Left lobe of liver (tissue), 2 donors: ENCODE measurements at regions not wholly inside any gene's neighbourhood (a gene's known extent, or its start where the extent isn't known, plus 50 kb on each side); places are given as distances from the start of the nearest gene placed in this dataset.

Source experiments
- ATAC-seq: fragments of 200-7000 bp; cut with Tn5 transposase; one replicate; pipeline ENCODE4 v1.9.1; 2020; ENCODE audit warnings: mild to moderate bottlenecking, moderate library complexity
- DNase-seq: peaks from one replicate; pipeline ENCODE4 v3.0.0-alpha.2; 2020; ENCODE audit warnings: low spot score
- donor health status: DM: no; HTN: no; CAD: no; lungs with moderate emphysema.
- donor health status: DM: no; HTN: yes; CAD: no.

DNA sequence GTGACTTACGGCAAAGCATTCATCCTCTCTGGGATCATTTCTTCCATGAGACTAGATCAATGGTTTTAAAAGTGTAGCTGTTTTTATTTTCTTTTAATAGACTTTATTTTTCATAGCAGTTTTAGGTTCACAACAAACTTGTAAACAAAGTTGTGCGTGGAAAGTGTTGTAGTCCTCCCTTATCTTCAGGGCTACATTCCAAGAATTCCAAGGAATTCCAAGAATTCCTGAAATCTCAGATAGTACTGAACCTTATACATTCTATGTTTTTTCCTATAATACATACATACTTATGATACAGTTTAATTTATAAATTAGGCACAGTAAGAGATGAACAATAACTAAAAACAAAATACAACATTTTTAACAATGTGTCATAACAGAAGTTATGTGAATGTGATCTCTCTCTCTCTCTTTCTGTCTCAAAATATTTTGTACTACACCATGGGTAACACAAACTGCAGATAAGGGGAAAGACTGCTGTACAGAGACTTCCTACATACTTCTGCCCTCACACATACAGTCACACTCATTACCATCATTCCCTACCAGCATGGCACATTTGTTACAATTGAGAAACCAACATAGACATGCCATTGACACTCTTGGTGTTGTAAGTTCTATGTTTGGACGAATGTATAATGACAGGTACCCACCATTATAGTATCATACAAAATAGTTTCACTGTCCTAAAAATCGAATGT, 1933.2 kb upstream of the WWC1 start:
- ATAC-seq = no peak

DNA sequence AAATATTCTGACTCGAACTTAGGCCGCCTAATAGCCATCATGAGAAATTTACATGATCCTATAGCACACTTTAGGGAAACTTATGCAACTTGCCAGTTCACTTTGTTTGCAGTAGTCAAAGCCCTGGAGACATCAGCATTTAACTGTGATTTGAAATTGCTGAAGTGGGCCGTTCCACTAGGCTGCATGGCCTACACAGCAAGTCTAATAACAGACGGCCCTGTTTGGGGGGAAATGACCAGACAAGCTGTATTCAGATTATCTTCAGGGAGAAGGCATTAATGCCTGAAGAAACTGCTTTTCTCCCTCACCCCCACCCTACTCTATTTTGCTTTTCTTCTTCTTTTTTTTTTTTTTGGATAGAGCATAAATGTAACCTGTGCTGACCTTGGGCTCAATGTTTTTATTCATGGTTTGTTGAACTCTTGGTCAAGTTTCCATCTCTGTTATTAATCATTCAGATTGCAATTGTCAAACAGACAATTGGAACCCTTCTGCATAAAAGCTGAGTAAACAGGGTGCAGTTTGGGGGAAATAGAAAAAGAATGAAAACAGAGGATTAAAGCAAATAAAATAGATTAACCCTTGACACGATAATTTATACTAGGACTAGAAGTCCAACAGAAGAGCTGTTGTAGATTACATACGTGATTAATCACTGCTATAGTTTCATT, 1928.2 kb upstream of the WWC1 start:
- no peak for DNase-seq
- no peak for ATAC-seq

More for the DNA sequence above, 1933.2 kb upstream of the WWC1 start:
- no peak for DNase-seq

DNA sequence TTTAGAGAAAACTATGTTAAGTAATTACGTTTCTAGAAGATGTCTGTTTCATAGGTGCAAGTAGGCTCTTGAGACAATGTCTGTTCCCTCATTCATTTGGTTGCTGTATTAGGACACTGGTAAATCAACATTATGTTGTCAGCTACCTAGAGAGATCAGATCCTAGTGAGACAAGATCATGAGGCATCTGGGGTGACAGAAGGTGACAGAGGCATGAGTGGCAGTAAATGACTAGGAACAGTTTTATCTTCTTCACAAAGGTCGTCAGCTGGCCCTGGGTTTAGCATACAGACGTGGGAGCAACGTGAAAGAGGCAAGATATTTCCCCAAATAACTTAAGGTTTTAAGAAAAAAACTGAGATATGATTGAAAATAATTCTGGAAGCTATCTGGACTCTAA, 1926.3 kb upstream of the WWC1 start:
- no peak for DNase-seq
- ATAC-seq = no peak

DNA sequence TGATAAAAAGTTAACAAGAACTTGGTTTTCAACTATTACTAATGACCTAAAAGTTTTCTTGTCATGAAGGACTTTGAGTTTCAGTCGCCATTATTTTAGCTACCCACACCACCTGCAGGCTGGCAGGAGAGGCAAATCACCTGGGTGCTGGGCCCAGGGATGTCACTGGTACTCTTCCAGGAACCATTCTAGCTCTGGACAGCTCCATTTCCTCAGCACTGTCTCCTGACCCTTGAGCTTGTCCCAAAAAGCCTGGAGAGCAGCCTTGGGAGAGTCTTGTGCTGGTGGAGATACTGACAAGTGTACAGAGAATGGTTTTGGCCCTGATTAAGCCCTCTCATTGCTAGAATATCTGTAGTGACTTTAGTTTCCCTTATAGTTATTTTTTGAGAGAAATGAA, 1924.1 kb upstream of the WWC1 start:
- DNase-seq = no peak
- no peak for ATAC-seq

DNA sequence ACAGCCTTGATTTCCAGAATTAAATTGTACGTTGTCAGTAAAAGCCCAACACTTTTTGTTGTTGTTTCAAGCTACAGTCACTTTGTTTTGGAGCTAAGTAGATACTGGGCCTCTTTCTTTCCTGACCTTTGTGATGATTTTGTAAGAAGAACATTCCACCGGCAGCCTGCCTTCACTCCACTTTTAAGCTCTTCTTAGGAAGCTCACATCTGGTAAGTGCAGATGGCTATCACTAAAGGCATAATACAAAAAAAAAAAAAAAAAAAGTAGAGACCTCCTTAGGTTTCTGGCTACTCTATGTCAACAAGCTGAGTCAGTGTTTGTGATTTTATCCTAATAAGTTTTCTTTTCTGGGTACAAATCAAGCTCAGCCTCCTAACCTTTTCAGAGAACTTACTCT, 1922.1 kb upstream of the WWC1 start:
- DNase-seq (no peak), ATAC-seq (no peak)

DNA sequence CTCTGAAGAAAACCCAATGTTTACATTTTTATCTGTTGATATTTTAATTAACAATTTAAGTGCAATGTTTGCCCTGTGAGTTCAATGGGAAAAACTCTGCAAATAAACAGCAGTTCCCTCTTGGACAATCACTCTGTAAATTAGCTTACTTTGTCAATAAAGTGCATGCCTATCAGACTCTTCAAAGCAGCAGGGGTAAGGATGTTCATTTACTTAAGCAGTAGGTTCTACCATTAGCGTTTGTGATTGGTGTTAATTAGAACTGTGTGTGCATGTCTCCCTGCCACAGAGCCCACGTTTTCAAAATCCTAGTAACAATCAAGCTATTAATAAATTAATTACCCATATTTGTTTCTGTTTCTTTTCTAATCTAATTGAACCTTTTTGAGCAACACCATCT, 1921.6 kb upstream of the WWC1 start:
- DNase-seq (no peak), ATAC-seq (no peak)

DNA sequence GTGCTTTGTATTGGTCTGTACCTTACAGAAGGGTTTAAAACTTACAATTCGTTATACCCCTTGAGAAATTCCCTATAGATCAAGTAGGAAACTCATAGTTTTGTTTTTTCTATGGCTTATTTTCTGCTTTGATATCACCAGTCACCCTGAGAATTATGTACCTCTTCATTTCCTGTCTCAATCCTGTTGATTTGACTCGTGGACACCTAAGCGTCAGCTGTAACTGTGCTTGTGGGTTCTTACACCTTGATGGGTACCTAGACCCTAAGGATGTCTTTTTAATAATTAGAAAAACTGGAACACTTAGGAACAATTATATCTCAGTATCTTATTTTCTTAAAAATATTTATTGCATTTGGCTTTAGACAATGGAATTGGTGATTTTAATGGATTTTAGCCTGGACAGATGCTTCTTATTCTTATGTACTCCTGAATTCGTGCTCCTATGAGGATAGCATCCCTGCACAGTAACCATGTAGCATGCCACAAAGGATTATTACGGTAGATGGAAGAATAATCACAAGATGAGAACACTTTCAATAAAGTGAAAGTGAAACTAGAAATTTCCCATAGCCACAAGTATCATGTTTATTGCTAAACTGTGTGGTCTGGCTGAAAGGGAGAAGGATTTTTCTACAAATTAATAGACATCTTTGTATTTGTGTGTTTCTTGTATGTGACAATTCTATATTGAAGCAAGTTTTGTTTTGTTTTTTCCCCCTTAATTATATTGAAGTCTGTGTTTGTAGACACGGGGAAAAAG, 1920.3 kb upstream of the WWC1 start:
- ATAC-seq = peak; percentile 31
- no peak for DNase-seq

DNA sequence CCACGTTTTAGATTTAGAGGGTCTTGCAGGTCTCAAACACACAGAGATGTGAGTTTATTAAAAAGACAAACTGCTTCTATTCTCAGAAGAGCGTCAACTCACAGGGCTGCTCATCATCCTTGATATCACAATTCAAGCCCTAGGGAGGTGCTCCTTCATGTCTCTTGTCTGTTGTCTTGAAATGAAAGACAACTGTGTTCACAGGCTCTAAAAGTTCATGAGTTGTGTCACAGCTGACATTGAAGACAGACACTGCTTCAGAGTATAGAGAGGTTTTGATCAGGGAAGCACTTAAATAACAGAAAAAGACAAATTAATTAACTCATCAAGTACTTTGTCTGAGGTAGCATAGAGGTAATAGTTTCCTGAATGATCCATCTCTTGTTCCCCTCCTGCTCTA, 1917.6 kb upstream of the WWC1 start:
- DNase-seq = no peak
- ATAC-seq = no peak

DNA sequence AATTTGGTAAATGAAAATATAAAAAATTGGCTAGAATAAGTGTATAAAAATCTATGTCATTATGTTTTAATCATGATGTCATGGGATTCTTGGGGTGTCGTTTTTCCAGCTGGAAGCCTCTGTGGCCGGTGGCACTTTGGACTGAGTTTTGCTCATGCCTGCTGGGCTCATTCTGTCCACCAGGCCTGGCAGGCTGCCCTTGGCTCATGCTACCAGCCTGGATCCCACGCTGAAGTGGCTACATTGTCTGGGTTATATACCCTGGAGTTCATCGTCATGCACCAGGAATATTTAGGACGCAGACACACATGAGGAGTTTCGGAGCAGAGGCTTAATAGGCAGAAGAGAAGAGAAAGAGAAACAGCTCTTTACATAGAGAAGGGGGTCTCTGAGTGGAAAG, 1913.7 kb upstream of the WWC1 start:
- ATAC-seq (no peak), DNase-seq (no peak)

DNA sequence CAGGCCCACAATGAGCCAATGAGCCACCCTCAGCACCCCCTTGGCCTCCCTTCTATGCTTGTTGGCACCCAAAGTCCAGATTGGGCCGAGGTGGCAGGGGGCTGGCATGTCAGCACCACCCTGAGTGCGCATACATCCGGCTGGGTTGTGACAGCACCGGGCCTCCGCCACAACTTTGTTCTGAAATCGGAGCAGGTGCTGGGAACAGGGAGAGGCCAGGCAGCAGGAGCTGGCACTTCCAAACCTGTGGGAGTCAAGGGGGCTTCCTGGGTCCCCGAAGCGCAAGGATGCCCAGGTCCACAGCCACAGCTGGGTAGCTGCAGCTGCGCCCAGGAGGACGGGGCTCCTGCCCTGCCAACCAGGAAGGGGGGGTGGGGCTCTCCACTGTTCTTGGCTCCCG, 1911.9 kb upstream of the WWC1 start:
- DNase-seq = no peak
- no peak for ATAC-seq

DNA sequence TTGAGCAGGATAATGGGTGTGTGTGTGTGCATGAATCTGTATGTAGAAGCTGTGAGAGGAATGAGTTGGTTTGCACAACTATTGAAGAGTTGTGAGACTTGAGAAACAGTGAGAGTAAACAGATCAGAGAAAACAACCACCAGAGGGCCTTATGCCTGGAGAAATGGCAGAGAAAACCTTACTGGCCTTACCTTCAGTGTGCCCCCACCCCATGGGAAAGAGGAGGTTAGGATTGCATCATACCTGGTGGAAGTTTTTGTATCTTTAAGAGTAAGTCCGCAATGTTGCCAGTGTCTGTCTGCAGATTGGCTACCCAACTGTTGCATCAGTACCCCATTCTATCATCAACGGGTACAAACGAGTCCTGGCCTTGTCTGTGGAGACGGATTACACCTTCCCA, 1909.4 kb upstream of the WWC1 start:
- DNase-seq (no peak), ATAC-seq (no peak)

DNA sequence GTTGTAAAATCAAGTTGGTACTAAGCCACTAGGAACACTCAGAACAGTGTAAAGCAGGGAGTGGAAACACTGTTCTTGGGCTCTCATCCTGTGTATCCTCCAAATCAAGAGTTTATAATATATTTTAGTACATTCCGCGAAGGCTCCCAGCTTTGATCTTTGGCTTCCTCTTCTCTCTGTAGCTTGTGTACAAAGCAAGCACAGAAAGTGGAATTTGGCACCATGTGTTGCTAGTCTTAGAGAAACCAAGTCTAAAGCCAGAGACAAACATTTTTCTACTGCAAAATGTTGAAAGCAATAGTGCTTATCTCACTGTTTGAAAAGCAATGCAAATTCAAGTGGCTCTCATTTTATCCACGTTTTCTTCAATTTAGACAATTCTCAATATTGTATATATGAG, 1893.3 kb upstream of the WWC1 start:
- ATAC-seq (no peak), DNase-seq (no peak)

DNA sequence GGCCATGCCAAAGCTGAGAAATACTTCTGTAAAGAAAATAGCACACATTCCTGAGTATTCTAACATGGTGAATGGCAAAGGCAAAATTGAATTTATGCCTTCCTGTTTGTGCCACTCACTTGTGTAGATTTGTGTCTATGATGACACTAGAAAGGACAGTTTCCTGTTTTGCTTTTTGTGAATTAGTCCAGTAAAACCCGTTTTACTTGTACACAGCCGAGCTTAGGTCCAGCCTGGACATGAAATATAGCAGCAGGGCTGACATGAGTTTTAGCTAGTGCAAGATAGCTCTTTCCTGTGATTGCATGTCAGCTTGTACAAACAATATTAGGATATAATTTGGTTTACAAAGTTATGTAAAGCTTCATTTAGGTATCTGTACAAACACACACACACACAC, 1891.7 kb upstream of the WWC1 start:
- no peak for DNase-seq

DNA sequence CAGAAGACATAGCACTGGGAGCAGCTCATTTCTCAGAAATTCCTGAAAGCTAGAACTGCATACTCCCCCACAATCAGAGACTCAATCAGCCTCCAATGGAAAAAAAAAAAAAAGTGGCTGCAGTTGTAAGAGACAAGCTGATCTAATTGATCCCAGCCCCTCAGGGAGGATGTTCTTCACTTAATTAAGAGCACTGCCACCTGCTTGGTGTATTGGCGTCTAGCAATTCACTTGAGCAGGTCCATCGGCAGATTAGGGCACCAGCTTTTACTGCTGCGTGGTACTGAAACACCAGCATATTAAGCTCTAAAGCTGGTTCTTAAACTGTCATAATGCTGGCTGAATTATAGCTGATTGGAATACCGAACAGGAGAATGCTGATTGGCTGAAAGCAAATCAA, 1890.1 kb upstream of the WWC1 start:
- ATAC-seq = no peak
- no peak for DNase-seq

More for the DNA sequence above, 1891.7 kb upstream of the WWC1 start:
- ATAC-seq = no peak

DNA sequence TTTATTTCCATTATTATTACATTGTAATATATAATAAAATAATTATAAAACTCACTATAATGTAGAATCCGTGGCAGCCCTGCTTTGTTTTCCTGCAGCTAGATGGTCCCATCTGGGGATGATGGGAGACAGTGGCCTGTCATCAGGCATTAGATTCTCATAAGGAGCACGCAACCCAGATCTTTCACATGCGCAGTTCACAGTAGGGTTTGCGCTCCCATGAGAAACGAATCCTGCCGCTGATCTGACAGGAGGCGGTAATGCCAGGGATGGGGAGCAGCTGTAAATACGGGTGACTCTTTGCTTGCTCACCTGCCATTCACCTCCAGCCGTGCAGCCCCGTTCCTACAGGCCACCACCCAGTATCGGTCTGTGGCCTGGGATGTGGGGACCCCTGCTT, 1879.3 kb upstream of the WWC1 start:
- no peak for DNase-seq

DNA sequence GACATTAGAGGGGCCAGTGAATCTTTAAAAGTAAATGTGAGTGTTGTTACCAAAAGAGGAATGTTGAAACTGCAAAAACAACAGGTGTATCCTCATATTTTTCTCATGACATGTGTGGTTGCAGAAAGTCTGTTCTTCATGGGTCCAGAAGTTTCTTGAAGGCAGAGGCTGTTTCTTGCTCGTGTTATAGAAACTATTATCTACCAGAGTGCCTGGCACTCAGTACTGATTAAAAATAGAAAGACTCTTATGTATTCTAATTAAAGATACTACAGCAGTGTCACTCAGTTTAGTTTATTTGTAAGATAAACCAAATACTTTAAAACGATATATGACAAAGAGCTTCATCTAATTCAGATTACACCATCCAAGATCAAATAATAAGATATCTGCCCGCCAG, 1864.2 kb upstream of the WWC1 start:
- ATAC-seq (no peak), DNase-seq (no peak)

More for the DNA sequence above, 1879.3 kb upstream of the WWC1 start:
- ATAC-seq = no peak

DNA sequence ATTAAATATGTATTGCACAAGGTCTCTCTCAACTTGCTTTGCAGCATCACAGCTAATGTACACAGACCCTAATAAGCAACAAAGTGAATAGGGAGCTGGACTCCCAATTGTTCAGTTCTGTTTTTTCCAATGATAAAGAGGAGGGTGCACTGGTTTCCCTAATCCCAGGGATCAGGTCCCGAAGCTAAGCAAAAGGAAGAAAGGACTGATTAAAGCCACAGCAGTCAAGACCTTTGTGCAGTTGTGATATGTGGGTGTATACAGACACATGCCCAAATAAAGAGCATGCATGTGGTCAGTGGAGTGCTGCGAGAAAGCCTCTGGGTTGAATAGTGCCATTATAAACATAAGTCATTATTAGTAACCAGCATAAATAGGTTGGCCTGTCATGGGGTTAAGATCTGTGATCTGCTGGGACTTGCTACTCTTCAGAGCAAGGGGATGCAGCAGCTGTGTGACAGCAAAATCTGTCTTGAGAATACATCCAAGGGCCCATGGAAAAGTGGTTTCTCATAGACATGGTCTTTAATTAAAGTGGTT, 1863.1 kb upstream of the WWC1 start:
- no peak for ATAC-seq
- DNase-seq = no peak

DNA sequence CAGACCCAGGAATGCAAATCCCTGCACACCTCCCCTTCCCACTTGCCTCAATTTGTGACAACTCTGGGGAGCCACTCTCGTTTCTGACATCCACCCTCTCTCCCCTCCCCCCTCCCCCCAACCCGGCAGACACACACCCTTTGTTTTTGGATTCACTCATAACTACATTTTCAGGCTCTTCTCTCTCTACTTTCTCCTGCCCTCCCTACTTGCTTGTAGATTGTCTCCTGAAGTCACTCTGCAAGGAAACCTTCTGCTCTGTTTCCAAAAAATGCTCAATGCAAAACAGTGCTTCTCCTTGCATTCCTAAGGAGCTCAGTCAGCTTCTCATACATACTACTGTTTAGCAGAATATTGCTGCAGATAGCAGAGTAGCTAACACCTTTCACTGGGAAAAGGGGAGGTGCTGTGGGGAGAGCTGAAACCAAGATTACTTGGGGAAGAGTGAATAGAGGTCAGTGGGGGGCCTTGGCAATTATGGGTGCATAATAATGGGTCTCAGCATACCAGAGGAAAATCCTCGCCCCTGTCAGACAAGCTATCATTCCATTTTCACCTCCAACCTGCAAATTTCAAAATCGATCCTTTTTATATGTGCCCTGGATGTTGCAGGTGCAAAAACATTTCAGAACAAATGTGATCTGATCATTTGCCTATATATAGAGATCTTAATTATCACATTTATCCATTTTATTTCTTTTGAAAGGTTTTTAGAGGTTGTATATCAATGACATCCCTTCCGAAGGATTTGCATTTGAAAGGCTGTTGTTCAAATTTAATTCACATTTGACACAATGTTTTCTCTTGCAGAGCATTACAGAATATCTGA, 1860.7 kb upstream of the WWC1 start:
- ATAC-seq (no peak), DNase-seq (no peak)

DNA sequence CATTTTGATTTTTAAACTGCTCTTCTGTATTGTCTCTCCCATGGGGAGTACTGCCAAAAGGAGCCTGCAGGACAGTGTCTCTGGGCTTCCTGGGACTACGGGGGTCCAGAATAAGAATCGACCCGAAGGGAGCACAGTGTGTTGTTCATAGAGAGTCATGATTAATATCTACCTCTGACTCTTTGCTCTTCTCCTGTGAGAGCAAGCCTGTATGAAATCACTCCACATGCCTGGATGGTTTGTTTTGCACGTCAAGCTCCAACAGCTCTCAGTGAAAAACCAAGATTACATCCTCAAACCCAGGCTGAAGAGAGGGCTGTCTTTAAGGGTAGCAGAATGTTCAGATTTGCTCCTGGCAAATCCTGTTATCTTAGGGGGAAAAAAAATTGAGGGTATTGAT, 1860.0 kb upstream of the WWC1 start:
- no peak for ATAC-seq
- no peak for DNase-seq

DNA sequence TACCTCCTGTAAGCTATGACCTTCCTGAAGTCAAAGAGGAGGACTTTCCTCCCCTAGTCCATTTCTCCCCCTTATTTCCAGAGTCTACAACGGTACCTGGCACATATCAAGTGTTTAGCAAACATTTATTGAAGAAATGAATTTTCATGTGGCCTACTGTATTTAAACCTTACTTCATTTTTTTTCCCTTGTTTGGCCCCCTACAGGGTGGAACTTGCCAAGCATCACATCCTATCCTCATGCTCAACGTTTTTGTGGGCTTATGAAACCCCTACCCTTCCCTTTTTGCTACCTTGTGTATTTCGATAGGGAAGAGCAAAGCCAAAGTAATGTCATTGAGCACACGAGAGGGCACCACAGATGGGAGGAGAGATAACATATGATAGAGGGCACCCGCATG, 1857.8 kb upstream of the WWC1 start:
- DNase-seq (no peak), ATAC-seq (no peak)

DNA sequence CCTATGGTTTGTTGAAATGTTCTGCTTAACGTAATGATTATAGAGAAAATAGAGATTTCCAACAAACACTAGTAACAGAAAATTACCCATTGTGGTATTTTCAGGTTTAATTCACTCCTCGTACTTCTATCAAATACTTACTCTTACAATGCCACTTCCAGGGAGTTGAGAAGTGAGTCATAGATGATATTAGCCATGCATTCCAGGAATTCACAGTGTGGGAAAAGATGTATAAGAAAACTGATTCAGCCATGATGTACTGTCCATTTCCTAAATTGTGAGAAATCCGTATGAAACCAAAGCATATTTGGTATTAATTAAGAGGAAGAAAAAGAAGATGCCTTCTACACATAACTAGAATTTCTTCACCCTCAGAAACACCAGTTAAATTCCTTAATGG, 1854.6 kb upstream of the WWC1 start:
- ATAC-seq = no peak

More for the DNA sequence above, 1854.6 kb upstream of the WWC1 start:
- DNase-seq = no peak
